ENCODE measurements at regions not wholly inside any gene's neighbourhood (a gene's known extent, or its start where the extent isn't known, plus 50 kb on each side); places are given as distances from the start of the nearest gene placed in this dataset.

- CTCF ChIA-PET = no interaction called here
- RAD21 ChIA-PET (ENCODE audit: low non-redundant PET in 1 of 2, low total read pairs in 2 of 2, uncharacterized antibody in 2 of 2, unreplicated experiment in 2 of 2) = no interaction called here
- no peaks in the 10 kb centered on the region for H3K9me2 ChIP-seq (ENCODE audit: insufficient read depth)
- intact Hi-C loops (cut with micrococcal nuclease) = no loop called here
- no peak overlapping the region for H3K4me3 ChIP-seq (replicated peaks in 1 of 2; ENCODE audit: low read depth in 1 of 2, low read length in 2 of 2)
- no peaks in the 10 kb centered on the region for H3K36me3 ChIP-seq (ENCODE audit: control insufficient read depth in 1 of 2, insufficient read depth in 2 of 2, low read length in 2 of 2)
- POLR2A ChIA-PET = no interaction called here
- no peak for DNase-seq (ENCODE audit: low read depth, low spot score)
- BruUV-seq (replicated peaks) = no TSS peak
- no peaks in the 10 kb centered on the region for H3K27me3 ChIP-seq (ENCODE audit: insufficient read depth, low read length)
- no peak for ATAC-seq
- H3K4me2 ChIP-seq (ENCODE audit: low read length) = no peak overlapping the region
- no peaks in the 10 kb centered on the region for H3K4me1 ChIP-seq (ENCODE audit: control insufficient read depth in 1 of 2, insufficient read depth in 2 of 2, low read length in 2 of 2)
- H3K9me3 ChIP-seq (ENCODE audit: control insufficient read depth in 1 of 2, insufficient read depth in 1 of 2, low read depth in 1 of 2, low read length in 2 of 2) = no peaks in the 10 kb centered on the region
- no peaks in the 10 kb centered on the region for H3K79me2 ChIP-seq (ENCODE audit: insufficient read depth, low read length)
- H2AFZ ChIP-seq (ENCODE audit: low read depth, low read length, poor library complexity, severe bottlenecking) = no peak overlapping the region
- H4K20me1 ChIP-seq (ENCODE audit: insufficient read depth) = no peaks in the 10 kb centered on the region
- no peak overlapping the region for H3K9ac ChIP-seq (ENCODE audit: low read length)
- H3K27ac ChIP-seq (ENCODE audit: low read depth, low read length) = no peak overlapping the region
- TF ChIP-seq ZBTB33 (IDR thresholded peaks at IDR 0.05; ENCODE audit: extremely low read depth, insufficient replicate concordance, low read length) (no peak), SP1 (IDR thresholded peaks at IDR 0.05; ENCODE audit: low read depth) (no peak), EGR1 (IDR thresholded peaks at IDR 0.05; ENCODE audit: low read depth) (no peak), RAD21 (IDR thresholded peaks at IDR 0.05; ENCODE audit: low read depth) (no peak), EZH2phosphoT487 (IDR thresholded peaks at IDR 0.05; ENCODE audit: borderline replicate concordance) (no peak), TCF7L2 (IDR thresholded peaks at IDR 0.05; ENCODE audit: borderline replicate concordance, extremely low read depth, insufficient read depth, insufficient read length) (no peak), MAX (IDR thresholded peaks at IDR 0.05) (no peak), ELF1 (IDR thresholded peaks at IDR 0.05; ENCODE audit: borderline replicate concordance, low read depth) (no peak), SIN3A (IDR thresholded peaks at IDR 0.05; ENCODE audit: low read depth) (no peak), ATF3 (IDR thresholded peaks at IDR 0.05) (no peak), FOSL1 (IDR thresholded peaks at IDR 0.05; ENCODE audit: low read depth) (no peak), ZNF274 (IDR thresholded peaks at IDR 0.05; ENCODE audit: low read depth, low read length) (no peak), CTCF (IDR thresholded peaks at IDR 0.05 in 2 of 3, conservative IDR thresholded peaks at IDR 0.05 in 1 of 3; ENCODE audit: borderline replicate concordance in 1 of 3, insufficient read depth in 1 of 3, low read depth in 2 of 3, low read length in 2 of 3) (no peak)
Observed at GRCh38 chrX:67104982-67105757, 438.7 kb upstream of the AR start.

All from HCT116 (cell line).